Left cardiac atrium (tissue), 4 donors: ENCODE measurements at regions not wholly inside any gene's neighbourhood (a gene's known extent, or its start where the extent isn't known, plus 50 kb on each side); places are given as distances from the start of the nearest gene placed in this dataset.

Experiments used
- ATAC-seq, 2 donors: fragments of 200-7000 bp; cut with Tn5 transposase; one replicate each; pipeline ENCODE4 v1.9.1; 2020; ENCODE audit warnings: mild to moderate bottlenecking in 2 of 2, moderate library complexity in 2 of 2
- DNase-seq: peaks from one replicate; pipeline ENCODE4 v3.0.0-alpha.2; 2020
- intact Hi-C, 2 donors: fragments of 100-400 bp; cut with DNase I; formaldehyde crosslinking; loops; one replicate each; pipeline versions ENCODE4 v1.14.1 to v1.15.1; 2022 to 2023
- donor health status: DM: no; HTN: yes; CAD: no.
- donor health status: DM: no; HTN: yes; CAD: no; lungs with severe emphysema.
- donor health status: DM: yes; HTN: yes; CAD: no.
- donor health status: Dilated cardiomyopathy.

DNA sequence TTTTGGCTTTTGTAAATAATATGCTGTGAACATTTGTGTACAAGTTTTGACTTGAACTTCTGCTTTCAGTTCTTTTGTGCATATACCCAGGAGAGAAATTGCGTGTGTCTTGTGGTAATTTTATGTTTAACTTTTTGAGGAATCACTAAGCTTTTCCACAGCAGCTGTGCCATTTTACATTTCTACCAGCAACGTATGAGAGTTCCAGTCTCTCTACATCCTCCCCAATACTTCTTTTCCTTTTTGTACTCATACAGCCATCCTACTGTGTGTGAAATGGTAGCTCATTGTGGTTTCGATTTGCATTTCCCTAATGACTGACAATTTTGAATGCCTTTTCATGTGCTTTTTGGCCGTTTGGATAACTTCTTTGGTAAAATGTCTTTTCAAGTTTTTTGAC is 66.3 kb upstream of the INHBA start:
- no peak for ATAC-seq
- intact Hi-C loops: no loop called here
- no peak for DNase-seq

DNA sequence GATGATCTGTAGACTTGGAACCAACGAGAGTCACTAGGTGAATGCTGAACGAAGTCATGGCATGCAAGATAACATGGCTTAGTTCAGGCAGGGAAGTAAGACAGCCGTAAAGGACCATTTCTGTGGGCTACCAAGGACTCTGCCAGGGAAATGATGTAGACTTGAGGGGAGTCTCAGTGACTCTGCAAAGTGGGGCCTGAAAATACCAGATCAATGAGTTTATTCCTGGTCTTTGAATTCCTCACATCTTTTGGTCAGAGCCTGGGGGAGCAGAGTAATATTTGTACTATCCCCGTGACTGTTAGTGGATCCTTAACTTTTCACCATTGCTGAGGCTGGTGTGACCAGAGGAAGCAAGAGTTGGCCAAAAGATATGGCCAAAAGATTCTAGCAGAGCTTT is 60.7 kb upstream of the INHBA start:
- intact Hi-C loops: no loop called here
- no peak for DNase-seq
- ATAC-seq: no peak

GRCh38 chr7:41762641-41763040 is 59.8 kb upstream of the INHBA start:
- intact Hi-C loops: no loop called here
- ATAC-seq (no peak), DNase-seq (no peak)

DNA sequence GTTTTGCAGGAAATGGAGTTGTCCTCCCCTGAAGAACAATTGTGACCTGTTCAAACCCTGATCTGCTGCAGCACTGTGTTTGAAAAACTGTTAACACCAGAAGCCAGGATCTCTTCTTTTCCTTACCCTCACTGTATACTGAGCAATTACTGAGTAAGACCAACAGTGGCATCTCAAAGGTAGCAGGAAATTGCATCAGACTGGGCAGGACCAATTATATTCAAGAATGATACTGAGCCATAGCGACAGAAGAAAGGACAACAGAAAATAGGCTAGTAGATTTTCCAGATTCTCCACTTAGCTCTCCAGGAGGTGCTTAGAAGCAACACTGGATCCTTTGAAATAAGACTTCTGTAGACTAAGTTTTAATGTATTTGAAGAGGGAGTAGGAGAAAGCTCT is 57.4 kb upstream of the INHBA start:
- DNase-seq (no peak), ATAC-seq (no peak)
- intact Hi-C loops: no loop called here

GRCh38 chr7:41758321-41758720 is 55.4 kb upstream of the INHBA start:
- no peak for ATAC-seq
- DNase-seq: no peak
- intact Hi-C loops: no loop called here

DNA sequence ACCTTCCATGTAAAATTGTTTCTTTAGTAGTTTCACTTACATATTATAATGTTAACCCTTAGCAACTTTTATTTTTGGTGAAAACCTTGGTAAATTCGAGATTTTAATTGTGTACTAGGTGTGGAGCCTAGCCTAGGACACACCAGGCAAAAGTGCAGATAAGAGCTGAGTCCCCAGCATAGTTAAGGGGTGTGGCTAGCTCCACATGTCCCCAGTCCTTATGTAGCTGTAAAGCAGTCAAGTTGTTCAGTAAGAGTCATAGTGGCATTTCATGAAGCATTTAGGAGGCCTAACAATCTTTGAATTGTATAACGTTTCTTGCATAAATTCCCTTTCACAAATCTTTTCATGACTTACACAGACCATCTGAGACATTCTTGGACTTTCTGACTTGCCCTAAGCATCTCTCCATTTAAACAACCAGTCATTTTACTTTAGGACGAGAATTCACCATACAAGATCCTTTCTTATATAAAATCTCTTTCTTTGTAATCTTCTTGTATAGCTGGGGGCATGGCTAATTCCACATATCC is 53.8 kb upstream of the INHBA start:
- intact Hi-C loops: no loop called here
- no peak for DNase-seq
- ATAC-seq: no peak

DNA sequence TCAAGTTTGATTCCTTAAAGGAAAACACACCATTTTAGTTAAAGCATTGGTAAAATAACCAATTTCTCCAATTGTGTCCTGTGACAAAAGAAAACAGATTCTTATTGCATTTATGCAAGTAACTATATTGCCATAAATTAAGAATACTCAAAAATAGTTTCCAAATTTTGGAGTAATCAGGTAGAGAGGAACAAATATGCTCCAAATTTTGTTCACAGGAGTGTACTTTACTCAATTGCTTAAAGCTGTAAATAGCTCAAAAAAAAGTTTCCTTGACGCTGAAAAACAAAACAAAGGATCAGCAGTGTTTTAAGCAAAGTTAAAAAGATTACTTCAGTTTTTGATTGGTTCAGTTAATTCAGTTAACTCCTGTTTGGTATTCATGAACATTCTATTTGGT is 52.2 kb upstream of the INHBA start:
- DNase-seq (no peak), ATAC-seq (no peak)
- intact Hi-C loops: no loop called here

DNA sequence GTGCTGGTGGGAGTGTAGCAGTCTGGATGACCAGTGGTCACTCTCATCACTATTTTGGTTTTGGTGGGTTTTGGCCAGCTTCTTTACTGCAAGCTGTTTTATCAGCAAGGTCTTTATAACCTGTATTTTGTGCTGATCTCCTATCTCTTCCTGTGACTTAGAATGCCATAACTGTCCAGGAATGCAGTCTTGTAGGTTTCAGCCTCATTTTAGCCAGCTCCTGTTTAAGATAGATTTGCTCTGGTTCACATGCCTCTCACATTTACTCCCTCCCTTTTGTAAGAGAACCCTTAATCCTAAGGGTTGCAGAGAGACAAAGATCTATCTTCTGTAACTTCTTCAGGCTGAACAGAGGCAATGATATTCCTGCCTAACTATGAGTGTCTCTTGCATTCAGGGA is 51.2 kb upstream of the INHBA start:
- ATAC-seq (no peak), DNase-seq (no peak)
- intact Hi-C loops: no loop called here
